ENCODE measurements at regions not wholly inside any gene's neighbourhood (a gene's known extent, or its start where the extent isn't known, plus 50 kb on each side); places are given as distances from the start of the nearest gene placed in this dataset.

GRCh38 chr14:26067786-26068459 lies 529.9 kb downstream of the NOVA1 start:
- intact Hi-C loops (cut with DNase I), result no loop called here
- H3K27ac ChIP-seq (ENCODE audit: low read length), result no peak overlapping the region
- 82% methylated on average over 3 of the region's 3 CpGs for WGBS
- no peaks in the 10 kb centered on the region for H3K27me3 ChIP-seq (ENCODE audit: control insufficient read depth, insufficient read depth)
- no peak for DNase-seq
- H3K9me3 ChIP-seq (ENCODE audit: control insufficient read depth, low read length), result no peaks in the 10 kb centered on the region
- H3K4me3 ChIP-seq (ENCODE audit: low read length), result no peak overlapping the region
- no peaks in the 10 kb centered on the region for H3K4me1 ChIP-seq (ENCODE audit: control insufficient read depth, insufficient read depth, low read length)
- no peak for ATAC-seq

GRCh38 chr14:26067341-26067740 lies 530.5 kb downstream of the NOVA1 start:
- H3K27ac ChIP-seq (ENCODE audit: low read length), result no peak overlapping the region
- WGBS, result 90% methylated on average over 2 of the region's 2 CpGs
- no peaks in the 10 kb centered on the region for H3K9me3 ChIP-seq (ENCODE audit: control insufficient read depth, low read length)
- DNase-seq (no peak), ATAC-seq (no peak)
- intact Hi-C loops (cut with DNase I), result no loop called here
- H3K4me3 ChIP-seq (ENCODE audit: low read length), result no peak overlapping the region
- H3K27me3 ChIP-seq (ENCODE audit: control insufficient read depth, insufficient read depth), result no peaks in the 10 kb centered on the region
- no peaks in the 10 kb centered on the region for H3K4me1 ChIP-seq (ENCODE audit: control insufficient read depth, insufficient read depth, low read length)

- no peak overlapping the region for H3K27ac ChIP-seq (ENCODE audit: low read length)
- no peaks in the 10 kb centered on the region for H3K4me1 ChIP-seq (ENCODE audit: control insufficient read depth, insufficient read depth, low read length)
- ATAC-seq (no peak), DNase-seq (no peak)
- no peaks in the 10 kb centered on the region for H3K27me3 ChIP-seq (ENCODE audit: control insufficient read depth, insufficient read depth)
- intact Hi-C loops (cut with DNase I), result no loop called here
- no peaks in the 10 kb centered on the region for H3K9me3 ChIP-seq (ENCODE audit: control insufficient read depth, low read length)
- no peak overlapping the region for H3K4me3 ChIP-seq (ENCODE audit: low read length)
- WGBS, result 49% methylated on average over 6 of the region's 6 CpGs
Measured at GRCh38 chr14:26056036-26056616, 541.7 kb downstream of the NOVA1 start.

GRCh38 chr14:26032348-26032747 lies 565.5 kb downstream of the NOVA1 start:
- Histone ChIP-seq H3K4me1 (ENCODE audit: control insufficient read depth, insufficient read depth, low read length) (no peaks in the 10 kb centered on the region), H3K9me3 (ENCODE audit: control insufficient read depth, low read length) (no peaks in the 10 kb centered on the region), H3K27ac (ENCODE audit: low read length) (no peak overlapping the region), H3K27me3 (ENCODE audit: control insufficient read depth, insufficient read depth) (no peaks in the 10 kb centered on the region), H3K4me3 (ENCODE audit: low read length) (no peak overlapping the region)
- DNase-seq (no peak), ATAC-seq (no peak)
- intact Hi-C loops (cut with DNase I), result no loop called here

- ATAC-seq (no peak), DNase-seq (no peak)
- Histone ChIP-seq H3K27ac (ENCODE audit: low read length) (no peak overlapping the region), H3K4me1 (ENCODE audit: control insufficient read depth, insufficient read depth, low read length) (no peaks in the 10 kb centered on the region), H3K27me3 (ENCODE audit: control insufficient read depth, insufficient read depth) (no peaks in the 10 kb centered on the region), H3K9me3 (ENCODE audit: control insufficient read depth, low read length) (no peaks in the 10 kb centered on the region), H3K4me3 (ENCODE audit: low read length) (no peak overlapping the region)
- WGBS, result 79% methylated on average over 3 of the region's 3 CpGs
- intact Hi-C loops (cut with DNase I), result no loop called here
Measured at GRCh38 chr14:26026384-26026783, 571.4 kb downstream of the NOVA1 start.

- no peak for DNase-seq
- 75% methylated on average over 4 of the region's 4 CpGs for WGBS
- H3K27ac ChIP-seq (ENCODE audit: low read length), result no peak overlapping the region
- intact Hi-C loops (cut with DNase I), result no loop called here
- no peak overlapping the region for H3K4me3 ChIP-seq (ENCODE audit: low read length)
- no peaks in the 10 kb centered on the region for H3K9me3 ChIP-seq (ENCODE audit: control insufficient read depth, low read length)
- ATAC-seq, result no peak
- H3K4me1 ChIP-seq (ENCODE audit: control insufficient read depth, insufficient read depth, low read length), result no peaks in the 10 kb centered on the region
- no peaks in the 10 kb centered on the region for H3K27me3 ChIP-seq (ENCODE audit: control insufficient read depth, insufficient read depth)
Measured at GRCh38 chr14:26023967-26024366, 573.9 kb downstream of the NOVA1 start.

- Histone ChIP-seq H3K4me1 (ENCODE audit: control insufficient read depth, insufficient read depth, low read length) (no peaks in the 10 kb centered on the region), H3K27me3 (ENCODE audit: control insufficient read depth, insufficient read depth) (no peaks in the 10 kb centered on the region), H3K4me3 (ENCODE audit: low read length) (no peak overlapping the region), H3K9me3 (ENCODE audit: control insufficient read depth, low read length) (no peaks in the 10 kb centered on the region), H3K27ac (ENCODE audit: low read length) (no peak overlapping the region)
- DNase-seq (no peak), ATAC-seq (no peak)
- intact Hi-C loops (cut with DNase I), result no loop called here
- 76% methylated on average over 1 of the region's 1 CpG for WGBS
Measured at GRCh38 chr14:26021759-26022158, 576.1 kb downstream of the NOVA1 start.

GRCh38 chr14:26017270-26017669 lies 580.6 kb downstream of the NOVA1 start:
- intact Hi-C loops (cut with DNase I), result no loop called here
- WGBS, result 74% methylated on average over 4 of the region's 4 CpGs

GRCh38 chr14:26008290-26008689 lies 589.5 kb downstream of the NOVA1 start:
- Histone ChIP-seq H3K4me1 (ENCODE audit: control insufficient read depth, insufficient read depth, low read length) (no peaks in the 10 kb centered on the region), H3K27ac (ENCODE audit: low read length) (no peak overlapping the region), H3K27me3 (ENCODE audit: control insufficient read depth, insufficient read depth) (no peaks in the 10 kb centered on the region), H3K4me3 (ENCODE audit: low read length) (no peak overlapping the region), H3K9me3 (ENCODE audit: control insufficient read depth, low read length) (no peaks in the 10 kb centered on the region)
- DNase-seq, result no peak
- ATAC-seq, result no peak
- 26% methylated on average over 2 of the region's 2 CpGs for WGBS
- intact Hi-C loops (cut with DNase I), result no loop called here

More at GRCh38 chr14:26017270-26017669, 580.6 kb downstream of the NOVA1 start:
- ATAC-seq (no peak), DNase-seq (no peak)
- H3K27me3 ChIP-seq (ENCODE audit: control insufficient read depth, insufficient read depth), result no peaks in the 10 kb centered on the region
- no peak overlapping the region for H3K27ac ChIP-seq (ENCODE audit: low read length)
- H3K9me3 ChIP-seq (ENCODE audit: control insufficient read depth, low read length), result no peaks in the 10 kb centered on the region
- no peaks in the 10 kb centered on the region for H3K4me1 ChIP-seq (ENCODE audit: control insufficient read depth, insufficient read depth, low read length)
- no peak overlapping the region for H3K4me3 ChIP-seq (ENCODE audit: low read length)

GRCh38 chr14:26004342-26004741 lies 593.5 kb downstream of the NOVA1 start:
- ATAC-seq, result no peak
- H3K27ac ChIP-seq (ENCODE audit: low read length), result no peak overlapping the region
- intact Hi-C loops (cut with DNase I), result no loop called here
- H3K4me1 ChIP-seq (ENCODE audit: control insufficient read depth, insufficient read depth, low read length), result no peaks in the 10 kb centered on the region
- 82% methylated on average over 2 of the region's 2 CpGs for WGBS
- no peaks in the 10 kb centered on the region for H3K9me3 ChIP-seq (ENCODE audit: control insufficient read depth, low read length)
- no peak for DNase-seq
- no peaks in the 10 kb centered on the region for H3K27me3 ChIP-seq (ENCODE audit: control insufficient read depth, insufficient read depth)
- H3K4me3 ChIP-seq (ENCODE audit: low read length), result no peak overlapping the region

- ATAC-seq (no peak), DNase-seq (no peak)
- H3K9me3 ChIP-seq (ENCODE audit: control insufficient read depth, low read length), result no peaks in the 10 kb centered on the region
- intact Hi-C loops (cut with DNase I), result no loop called here
- no peaks in the 10 kb centered on the region for H3K4me1 ChIP-seq (ENCODE audit: control insufficient read depth, insufficient read depth, low read length)
- no peak overlapping the region for H3K4me3 ChIP-seq (ENCODE audit: low read length)
- no peaks in the 10 kb centered on the region for H3K27me3 ChIP-seq (ENCODE audit: control insufficient read depth, insufficient read depth)
- no peak overlapping the region for H3K27ac ChIP-seq (ENCODE audit: low read length)
Measured at GRCh38 chr14:25993830-25994229, 604.0 kb downstream of the NOVA1 start.

GRCh38 chr14:25988536-25988935 lies 609.3 kb downstream of the NOVA1 start:
- intact Hi-C loops (cut with DNase I), result no loop called here
- DNase-seq (no peak), ATAC-seq (no peak)
- WGBS, result 68% methylated on average over 3 of the region's 3 CpGs
- no peak overlapping the region for H3K27ac ChIP-seq (ENCODE audit: low read length)
- H3K4me3 ChIP-seq (ENCODE audit: low read length), result no peak overlapping the region
- H3K4me1 ChIP-seq (ENCODE audit: control insufficient read depth, insufficient read depth, low read length), result no peaks in the 10 kb centered on the region
- no peaks in the 10 kb centered on the region for H3K9me3 ChIP-seq (ENCODE audit: control insufficient read depth, low read length)
- no peaks in the 10 kb centered on the region for H3K27me3 ChIP-seq (ENCODE audit: control insufficient read depth, insufficient read depth)
